HEK293 (cell line): ENCODE measurements at regions not wholly inside any gene's neighbourhood (a gene's known extent, or its start where the extent isn't known, plus 50 kb on each side); places are given as distances from the start of the nearest gene placed in this dataset.

Experiments used
- CTCF ChIA-PET: fragments of 350-600 bp; formaldehyde crosslinking; extraction: SDS; loops from one replicate; lab custom pipeline; 2021; ENCODE audit warnings: antibody characterized with exemption; lab: Yijun Ruan, JAX
- POLR2A ChIA-PET: fragments of 300-600 bp; formaldehyde crosslinking; extraction: SDS; loops from one replicate; lab custom pipeline; 2020; ENCODE audit warnings: antibody characterized with exemption, inconsistent platforms; lab: Yijun Ruan, JAX
- H3K27ac ChIP-seq: fragments of 200-500 bp; sonication (Bioruptor generic); 2 replicates; pipeline ENCODE4 v1.5.1; 2014; ENCODE audit warnings: low read depth, low read length, control low read depth, inconsistent platforms; ENCODE audit errors: extremely low read depth
- H3K36me3 ChIP-seq, 2 experiments: fragments of 200-500 bp in 1 of 2; sonication (Bioruptor generic) in 1 of 2; 1 replicate in 1 of 2; 2 replicates in 1 of 2; pipeline ENCODE4 v1.5.1; 2014 to 2017; ENCODE audit warnings: inconsistent platforms in 2 of 2, low read length in 2 of 2; ENCODE audit not compliant: control insufficient read depth in 2 of 2, insufficient read depth in 1 of 2
- H3K4me1 ChIP-seq: fragments of 200-500 bp; sonication (Bioruptor generic); 2 replicates; pipeline ENCODE4 v1.5.1; 2014; ENCODE audit warnings: mild to moderate bottlenecking, low read length, inconsistent platforms; ENCODE audit not compliant: control insufficient read depth, insufficient read depth
- H3K4me3 ChIP-seq: 2 replicates; pipeline ENCODE4 v1.5.1; 2011; ENCODE audit warnings: low read depth, mild to moderate bottlenecking, control low read depth, low read length, moderate library complexity
- H3K9me3 ChIP-seq: fragments of 200-500 bp; sonication (Bioruptor generic); 2 replicates; pipeline ENCODE4 v1.5.1; 2014; ENCODE audit warnings: low read depth, low read length, inconsistent platforms; ENCODE audit not compliant: control insufficient read depth, insufficient read depth
- BCL11A ChIP-seq: fragments of 450-650 bp; formaldehyde crosslinking; IDR thresholded peaks from 2 replicates; pipeline ENCODE4 v1.5.1; 2016; ENCODE audit warnings: low read depth, missing biosample characterization, missing genetic modification characterization
- BCL11B ChIP-seq: fragments of 450-650 bp; formaldehyde crosslinking; IDR thresholded peaks from 2 replicates; pipeline ENCODE4 v1.5.1; 2016; ENCODE audit warnings: low read depth, missing biosample characterization, missing genetic modification characterization
- GLIS1 ChIP-seq: fragments of 450-650 bp; formaldehyde crosslinking; IDR thresholded peaks from 2 replicates; pipeline ENCODE4 v1.5.1; 2016; ENCODE audit warnings: missing biosample characterization, missing genetic modification characterization
- HOXA7 ChIP-seq: sonication (generic); formaldehyde crosslinking; IDR thresholded peaks from 2 replicates; pipeline ENCODE4 v1.8.1; 2022; ENCODE audit warnings: missing genetic modification reagents, borderline replicate concordance
- IKZF3 ChIP-seq: fragments of 450-650 bp; IDR thresholded peaks from 2 replicates; pipeline ENCODE4 v1.5.0; 2018; ENCODE audit warnings: missing biosample characterization, mild to moderate bottlenecking, missing genetic modification characterization, moderate library complexity
- SALL2 ChIP-seq: fragments of 450-650 bp; formaldehyde crosslinking; IDR thresholded peaks from 2 replicates; pipeline ENCODE4 v1.5.0; 2017; ENCODE audit warnings: missing biosample characterization, mild to moderate bottlenecking, missing genetic modification characterization, borderline replicate concordance
- SP7 ChIP-seq: fragments of 450-650 bp; formaldehyde crosslinking; IDR thresholded peaks from 2 replicates; pipeline ENCODE4 v1.5.1; 2016; ENCODE audit warnings: missing biosample characterization, missing genetic modification characterization
- YY1 ChIP-seq: fragments of 450-650 bp; formaldehyde crosslinking; IDR thresholded peaks from 2 replicates; pipeline ENCODE4 v1.5.1; 2018; ENCODE audit warnings: missing biosample characterization, missing genetic modification characterization
- YY2 ChIP-seq: fragments of 450-650 bp; formaldehyde crosslinking; IDR thresholded peaks from 2 replicates; pipeline ENCODE4 v1.5.1; 2016; ENCODE audit warnings: missing biosample characterization, missing genetic modification characterization
- ZBTB20 ChIP-seq: fragments of 450-650 bp; formaldehyde crosslinking; IDR thresholded peaks from 2 replicates; pipeline ENCODE4 v1.5.1; 2016; ENCODE audit warnings: missing biosample characterization, missing genetic modification characterization
- ZEB2 ChIP-seq: fragments of 450-650 bp; formaldehyde crosslinking; IDR thresholded peaks from 2 replicates; pipeline ENCODE4 v1.5.1; 2016; ENCODE audit warnings: missing biosample characterization, missing genetic modification characterization
- ZIC2 ChIP-seq: fragments of 450-650 bp; formaldehyde crosslinking; IDR thresholded peaks from 2 replicates; pipeline ENCODE4 v1.5.1; 2016; ENCODE audit warnings: missing biosample characterization, missing genetic modification characterization
- ZNF112 ChIP-seq: fragments of 450-650 bp; formaldehyde crosslinking; IDR thresholded peaks from 2 replicates; pipeline ENCODE4 v1.5.0; 2017; ENCODE audit warnings: missing biosample characterization, missing genetic modification characterization
- ZNF133 ChIP-seq: fragments of 450-650 bp; formaldehyde crosslinking; IDR thresholded peaks from 2 replicates; pipeline ENCODE4 v1.5.1; 2016; ENCODE audit warnings: missing biosample characterization, missing genetic modification characterization
- ZNF184 ChIP-seq: fragments of 450-650 bp; IDR thresholded peaks from 2 replicates; pipeline ENCODE4 v1.5.1; 2018; ENCODE audit warnings: missing biosample characterization, mild to moderate bottlenecking, missing genetic modification characterization
- ZNF23 ChIP-seq: fragments of 450-650 bp; formaldehyde crosslinking; IDR thresholded peaks from 2 replicates; pipeline ENCODE4 v1.5.1; 2016; ENCODE audit warnings: missing biosample characterization, missing genetic modification characterization, borderline replicate concordance
- ZNF248 ChIP-seq: fragments of 450-650 bp; formaldehyde crosslinking; IDR thresholded peaks from 2 replicates; pipeline ENCODE4 v1.5.1; 2017; ENCODE audit warnings: missing biosample characterization, missing genetic modification characterization
- ZNF394 ChIP-seq: fragments of 450-650 bp; formaldehyde crosslinking; IDR thresholded peaks from 2 replicates; pipeline ENCODE4 v1.5.1; 2016; ENCODE audit warnings: missing biosample characterization, missing genetic modification characterization, mild to moderate bottlenecking, moderate library complexity, borderline replicate concordance
- ZNF48 ChIP-seq: fragments of 450-650 bp; formaldehyde crosslinking; IDR thresholded peaks from 2 replicates; pipeline ENCODE4 v1.5.1; 2016; ENCODE audit warnings: missing biosample characterization, missing genetic modification characterization
- ZNF501 ChIP-seq: fragments of 450-650 bp; formaldehyde crosslinking; IDR thresholded peaks from 2 replicates; pipeline ENCODE4 v1.5.1; 2016; ENCODE audit warnings: missing biosample characterization, missing genetic modification characterization
- ZNF555 ChIP-seq: fragments of 450-650 bp; formaldehyde crosslinking; conservative IDR thresholded peaks from 2 replicates; pipeline ENCODE4 v1.5.1; 2017; ENCODE audit warnings: missing biosample characterization, mild to moderate bottlenecking, missing genetic modification characterization, inconsistent platforms
- ZNF560 ChIP-seq: fragments of 450-650 bp; formaldehyde crosslinking; IDR thresholded peaks from 2 replicates; pipeline ENCODE4 v1.5.1; 2017; ENCODE audit warnings: missing biosample characterization, missing genetic modification characterization, borderline replicate concordance
- ZNF701 ChIP-seq: fragments of 450-650 bp; formaldehyde crosslinking; IDR thresholded peaks from 2 replicates; pipeline ENCODE4 v1.5.1; 2016; ENCODE audit warnings: missing biosample characterization, missing genetic modification characterization
- ZNF837 ChIP-seq: fragments of 450-650 bp; formaldehyde crosslinking; IDR thresholded peaks from 2 replicates; pipeline ENCODE4 v1.5.1; 2016; ENCODE audit warnings: missing biosample characterization, missing genetic modification characterization
- TF ChIP-seq, protein P1 (sequence below): fragments of 450-650 bp; formaldehyde crosslinking; IDR thresholded peaks from 2 replicates; pipeline ENCODE4 v1.5.1; 2016; ENCODE audit warnings: missing biosample characterization, missing genetic modification characterization, borderline replicate concordance
- TF ChIP-seq, protein P2 (sequence below): fragments of 450-650 bp; formaldehyde crosslinking; IDR thresholded peaks from 2 replicates; pipeline ENCODE4 v1.5.1; 2017; ENCODE audit warnings: missing biosample characterization, mild to moderate bottlenecking, missing genetic modification characterization, moderate library complexity
- TF ChIP-seq, protein P3 (sequence below): fragments of 450-650 bp; formaldehyde crosslinking; IDR thresholded peaks from 2 replicates; pipeline ENCODE4 v1.5.1; 2016; ENCODE audit warnings: missing biosample characterization, missing genetic modification characterization
- TF ChIP-seq, protein P4 (sequence below): fragments of 450-650 bp; formaldehyde crosslinking; IDR thresholded peaks from 2 replicates; pipeline ENCODE4 v1.5.1; 2016; ENCODE audit warnings: missing biosample characterization, missing genetic modification characterization, borderline replicate concordance

DNA sequence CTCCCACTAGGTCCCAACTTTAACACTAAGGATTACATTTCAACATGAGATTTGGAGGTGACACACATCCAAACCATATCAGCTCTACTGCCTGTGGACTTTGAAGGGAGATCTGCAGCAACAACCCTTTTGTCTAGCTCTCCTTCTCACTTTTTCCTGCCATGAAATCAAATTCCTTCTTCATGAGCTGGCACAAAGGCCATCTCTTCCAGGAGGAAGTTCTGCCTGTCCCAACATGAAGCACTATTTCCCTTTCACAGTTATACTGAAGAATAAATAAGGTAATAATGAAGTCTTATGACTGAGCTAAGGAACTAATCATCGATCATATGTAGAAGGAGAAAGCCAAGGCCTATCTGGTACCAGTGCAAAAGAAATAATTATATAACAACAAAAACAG is 253.5 kb upstream of the TENM4 start (continued):
- TF ChIP-seq ZBTB20 = no peak
- TF ChIP-seq, all 188 proteins: peak for 0

- H3K4me1 ChIP-seq = no peaks in the 10 kb centered on the region
- no peak overlapping the region for H3K4me3 ChIP-seq
- no peaks in the 10 kb centered on the region for H3K36me3 ChIP-seq
- ChIA-PET POLR2A (no interaction called here), CTCF (no interaction called here)
- no peak overlapping the region for H3K27ac ChIP-seq
- no peaks in the 10 kb centered on the region for H3K9me3 ChIP-seq
- TF ChIP-seq ZNF555 (no peak), IKZF3 (tag by site-specific recombination) (no peak), YY1 (no peak), ZNF837 (tag by site-specific recombination) (no peak), ZNF48 (tag by site-specific recombination) (no peak), BCL11B (tag by site-specific recombination) (no peak), ZNF23 (tag by site-specific recombination) (no peak), ZNF248 (tag by site-specific recombination) (no peak), SALL2 (no peak), ZEB2 (no peak), ZNF112 (tag by site-specific recombination) (no peak), ZNF501 (tag by site-specific recombination) (no peak), BCL11A (tag by site-specific recombination) (no peak), ZNF560 (tag by site-specific recombination) (no peak), SP7 (tag by site-specific recombination) (no peak), YY2 (tag by site-specific recombination) (no peak), ZIC2 (tag by site-specific recombination) (no peak)
- TF ChIP-seq, protein P1, sequence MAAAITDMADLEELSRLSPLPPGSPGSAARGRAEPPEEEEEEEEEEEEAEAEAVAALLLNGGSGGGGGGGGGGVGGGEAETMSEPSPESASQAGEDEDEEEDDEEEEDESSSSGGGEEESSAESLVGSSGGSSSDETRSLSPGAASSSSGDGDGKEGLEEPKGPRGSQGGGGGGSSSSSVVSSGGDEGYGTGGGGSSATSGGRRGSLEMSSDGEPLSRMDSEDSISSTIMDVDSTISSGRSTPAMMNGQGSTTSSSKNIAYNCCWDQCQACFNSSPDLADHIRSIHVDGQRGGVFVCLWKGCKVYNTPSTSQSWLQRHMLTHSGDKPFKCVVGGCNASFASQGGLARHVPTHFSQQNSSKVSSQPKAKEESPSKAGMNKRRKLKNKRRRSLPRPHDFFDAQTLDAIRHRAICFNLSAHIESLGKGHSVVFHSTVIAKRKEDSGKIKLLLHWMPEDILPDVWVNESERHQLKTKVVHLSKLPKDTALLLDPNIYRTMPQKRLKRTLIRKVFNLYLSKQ (tag by site-specific recombination) = no peak
- TF ChIP-seq, protein P2, sequence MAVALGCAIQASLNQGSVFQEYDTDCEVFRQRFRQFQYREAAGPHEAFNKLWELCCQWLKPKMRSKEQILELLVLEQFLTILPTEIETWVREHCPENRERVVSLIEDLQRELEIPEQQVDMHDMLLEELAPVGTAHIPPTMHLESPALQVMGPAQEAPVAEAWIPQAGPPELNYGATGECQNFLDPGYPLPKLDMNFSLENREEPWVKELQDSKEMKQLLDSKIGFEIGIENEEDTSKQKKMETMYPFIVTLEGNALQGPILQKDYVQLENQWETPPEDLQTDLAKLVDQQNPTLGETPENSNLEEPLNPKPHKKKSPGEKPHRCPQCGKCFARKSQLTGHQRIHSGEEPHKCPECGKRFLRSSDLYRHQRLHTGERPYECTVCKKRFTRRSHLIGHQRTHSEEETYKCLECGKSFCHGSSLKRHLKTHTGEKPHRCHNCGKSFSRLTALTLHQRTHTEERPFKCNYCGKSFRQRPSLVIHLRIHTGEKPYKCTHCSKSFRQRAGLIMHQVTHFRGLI (tag by site-specific recombination) = no peak
- TF ChIP-seq, protein P3, sequence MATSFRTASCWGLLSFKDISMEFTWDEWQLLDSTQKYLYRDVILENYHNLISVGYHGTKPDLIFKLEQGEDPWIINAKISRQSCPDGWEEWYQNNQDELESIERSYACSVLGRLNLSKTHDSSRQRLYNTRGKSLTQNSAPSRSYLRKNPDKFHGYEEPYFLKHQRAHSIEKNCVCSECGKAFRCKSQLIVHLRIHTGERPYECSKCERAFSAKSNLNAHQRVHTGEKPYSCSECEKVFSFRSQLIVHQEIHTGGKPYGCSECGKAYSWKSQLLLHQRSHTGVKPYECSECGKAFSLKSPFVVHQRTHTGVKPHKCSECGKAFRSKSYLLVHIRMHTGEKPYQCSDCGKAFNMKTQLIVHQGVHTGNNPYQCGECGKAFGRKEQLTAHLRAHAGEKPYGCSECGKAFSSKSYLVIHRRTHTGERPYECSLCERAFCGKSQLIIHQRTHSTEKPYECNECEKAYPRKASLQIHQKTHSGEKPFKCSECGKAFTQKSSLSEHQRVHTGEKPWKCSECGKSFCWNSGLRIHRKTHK (tag by site-specific recombination) = no peak
- TF ChIP-seq, all 188 proteins: peak for 0
Measured at GRCh38 chr11:79691445-79691844, 250.6 kb upstream of the TENM4 start.

GRCh38 chr11:79686703-79687419 is 246.0 kb upstream of the TENM4 start:
- CTCF ChIA-PET = no interaction called here
- Histone ChIP-seq H3K9me3 (no peaks in the 10 kb centered on the region), H3K36me3 (no peaks in the 10 kb centered on the region), H3K4me1 (no peaks in the 10 kb centered on the region), H3K27ac (no peak overlapping the region), H3K4me3 (no peak overlapping the region)
- POLR2A ChIA-PET = no interaction called here
- TF ChIP-seq, protein P4, sequence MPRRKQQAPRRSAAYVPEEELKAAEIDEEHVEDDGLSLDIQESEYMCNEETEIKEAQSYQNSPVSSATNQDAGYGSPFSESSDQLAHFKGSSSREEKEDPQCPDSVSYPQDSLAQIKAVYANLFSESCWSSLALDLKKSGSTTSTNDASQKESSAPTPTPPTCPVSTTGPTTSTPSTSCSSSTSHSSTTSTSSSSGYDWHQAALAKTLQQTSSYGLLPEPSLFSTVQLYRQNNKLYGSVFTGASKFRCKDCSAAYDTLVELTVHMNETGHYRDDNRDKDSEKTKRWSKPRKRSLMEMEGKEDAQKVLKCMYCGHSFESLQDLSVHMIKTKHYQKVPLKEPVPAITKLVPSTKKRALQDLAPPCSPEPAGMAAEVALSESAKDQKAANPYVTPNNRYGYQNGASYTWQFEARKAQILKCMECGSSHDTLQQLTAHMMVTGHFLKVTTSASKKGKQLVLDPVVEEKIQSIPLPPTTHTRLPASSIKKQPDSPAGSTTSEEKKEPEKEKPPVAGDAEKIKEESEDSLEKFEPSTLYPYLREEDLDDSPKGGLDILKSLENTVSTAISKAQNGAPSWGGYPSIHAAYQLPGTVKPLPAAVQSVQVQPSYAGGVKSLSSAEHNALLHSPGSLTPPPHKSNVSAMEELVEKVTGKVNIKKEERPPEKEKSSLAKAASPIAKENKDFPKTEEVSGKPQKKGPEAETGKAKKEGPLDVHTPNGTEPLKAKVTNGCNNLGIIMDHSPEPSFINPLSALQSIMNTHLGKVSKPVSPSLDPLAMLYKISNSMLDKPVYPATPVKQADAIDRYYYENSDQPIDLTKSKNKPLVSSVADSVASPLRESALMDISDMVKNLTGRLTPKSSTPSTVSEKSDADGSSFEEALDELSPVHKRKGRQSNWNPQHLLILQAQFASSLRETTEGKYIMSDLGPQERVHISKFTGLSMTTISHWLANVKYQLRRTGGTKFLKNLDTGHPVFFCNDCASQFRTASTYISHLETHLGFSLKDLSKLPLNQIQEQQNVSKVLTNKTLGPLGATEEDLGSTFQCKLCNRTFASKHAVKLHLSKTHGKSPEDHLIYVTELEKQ (tag by site-specific recombination) = no peak
- TF ChIP-seq HOXA7 (no peak), ZNF701 (no peak), ZNF394 (tag by site-specific recombination) (no peak), ZNF184 (no peak), ZNF133 (tag by site-specific recombination) (no peak), GLIS1 (no peak)
